GM08714 (cell line): ENCODE measurements at regions not wholly inside any gene's neighbourhood (a gene's known extent, or its start where the extent isn't known, plus 50 kb on each side); places are given as distances from the start of the nearest gene placed in this dataset.

Source experiments
- H3K4me3 ChIP-seq: fragments of 200-500 bp; sonication (Bioruptor generic); 2 replicates; pipeline ENCODE4 v1.5.1; 2014; ENCODE audit warnings: mild to moderate bottlenecking, low read length, inconsistent platforms
- ZNF274 ChIP-seq: IDR thresholded peaks from 2 replicates; pipeline ENCODE4 v1.6.1; 2012; ENCODE audit warnings: mild to moderate bottlenecking, low read depth, low read length

DNA sequence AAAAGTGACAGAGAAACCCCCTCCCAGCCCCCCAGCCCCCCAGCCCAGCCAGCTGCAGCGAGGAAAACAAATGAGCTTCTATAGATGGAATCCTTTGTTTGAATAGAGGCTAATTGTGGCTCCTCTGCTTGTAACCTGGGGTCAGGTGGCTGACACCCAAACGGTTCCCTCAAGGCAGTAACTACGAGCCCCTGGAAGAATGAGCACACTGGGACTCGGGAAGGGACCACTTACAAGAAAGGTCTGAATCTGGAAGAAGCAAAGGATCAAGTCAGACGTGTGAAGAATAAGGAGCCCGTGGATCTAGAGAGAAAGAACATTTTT, 108.7 kb upstream of the FUT8 start:
- no peak for TF ChIP-seq ZNF274
- no peak overlapping the region for H3K4me3 ChIP-seq

DNA sequence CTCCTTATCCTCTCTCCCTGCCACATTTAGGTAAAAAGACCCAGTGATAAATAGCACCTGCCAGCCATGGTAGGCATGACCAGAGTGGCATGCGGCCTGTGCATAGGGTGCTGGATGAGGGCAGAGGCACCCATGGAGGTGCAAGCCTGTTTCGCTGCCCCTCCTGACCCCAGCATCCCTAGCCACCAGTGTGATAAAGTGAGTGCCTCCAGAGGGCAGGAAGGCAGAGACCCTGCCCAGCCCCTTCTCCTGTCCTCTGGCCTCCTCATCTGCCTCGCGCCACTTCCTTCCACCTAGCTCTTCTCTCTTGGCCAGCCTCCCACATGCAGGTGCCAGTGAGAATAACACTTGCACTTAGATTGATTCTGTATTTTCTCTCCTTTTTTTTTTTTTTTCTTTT, 108.3 kb upstream of the FUT8 start:
- TF ChIP-seq ZNF274 = no peak
- H3K4me3 ChIP-seq = no peak overlapping the region

DNA sequence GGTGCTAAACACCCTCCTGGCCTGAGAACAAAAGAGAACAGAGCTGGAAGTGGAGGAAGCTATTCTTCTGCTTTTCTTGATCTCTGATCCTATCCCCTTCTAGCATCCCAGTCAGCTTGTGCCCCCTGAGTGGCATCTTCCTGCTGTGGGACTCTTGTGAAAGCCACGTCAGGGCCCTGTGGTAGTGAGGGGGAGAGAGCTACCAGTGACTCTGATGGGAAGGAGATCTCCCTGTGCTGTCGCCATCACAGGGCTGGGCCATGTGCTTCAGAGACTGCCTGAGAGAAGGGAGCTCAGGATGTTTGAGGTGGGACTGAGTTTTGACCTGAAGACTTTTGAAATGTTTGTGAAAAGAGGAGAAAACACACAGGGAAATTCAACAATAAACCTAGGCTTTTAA, 107.6 kb upstream of the FUT8 start:
- TF ChIP-seq ZNF274 = no peak
- no peak overlapping the region for H3K4me3 ChIP-seq

DNA sequence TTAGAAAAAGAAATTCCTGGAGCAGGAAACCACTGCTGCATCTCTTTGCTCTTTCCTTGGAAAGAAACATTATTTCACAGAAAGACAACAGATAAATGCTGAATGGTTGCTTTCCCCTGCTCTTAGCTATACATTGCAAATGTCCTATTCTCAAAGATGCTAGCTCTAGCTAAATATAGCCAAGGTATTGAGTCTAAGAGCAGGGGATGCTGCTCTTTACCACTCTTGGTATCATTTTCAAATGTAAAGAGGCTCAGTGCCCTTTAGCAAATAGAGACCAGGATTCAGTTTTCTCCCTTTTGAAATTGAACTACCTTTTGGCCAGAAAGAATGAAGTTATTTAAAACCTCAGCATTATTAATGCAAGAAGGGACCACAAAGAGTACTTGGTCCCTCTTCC, 104.0 kb upstream of the FUT8 start:
- no peak for TF ChIP-seq ZNF274
- H3K4me3 ChIP-seq = no peak overlapping the region

DNA sequence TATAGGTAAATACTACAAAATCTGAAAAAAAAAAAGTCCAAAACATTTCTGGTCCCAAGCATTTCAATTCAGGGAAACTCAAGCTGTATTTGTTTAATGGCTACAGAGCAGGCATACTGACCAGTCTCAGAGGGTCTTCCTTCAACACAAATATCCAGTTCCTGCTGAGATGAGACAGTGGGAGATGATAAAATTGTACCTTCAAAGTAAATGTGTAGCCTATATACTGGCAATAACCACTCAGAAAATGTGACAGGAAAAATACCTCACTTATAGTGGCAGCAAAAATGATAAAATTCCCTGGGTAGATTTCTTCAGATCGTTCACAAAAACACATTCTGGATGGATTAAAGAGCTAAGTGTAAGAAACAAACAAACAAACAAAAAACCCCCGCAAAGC, 102.0 kb upstream of the FUT8 start:
- no peak for TF ChIP-seq ZNF274
- H3K4me3 ChIP-seq = no peak overlapping the region

DNA sequence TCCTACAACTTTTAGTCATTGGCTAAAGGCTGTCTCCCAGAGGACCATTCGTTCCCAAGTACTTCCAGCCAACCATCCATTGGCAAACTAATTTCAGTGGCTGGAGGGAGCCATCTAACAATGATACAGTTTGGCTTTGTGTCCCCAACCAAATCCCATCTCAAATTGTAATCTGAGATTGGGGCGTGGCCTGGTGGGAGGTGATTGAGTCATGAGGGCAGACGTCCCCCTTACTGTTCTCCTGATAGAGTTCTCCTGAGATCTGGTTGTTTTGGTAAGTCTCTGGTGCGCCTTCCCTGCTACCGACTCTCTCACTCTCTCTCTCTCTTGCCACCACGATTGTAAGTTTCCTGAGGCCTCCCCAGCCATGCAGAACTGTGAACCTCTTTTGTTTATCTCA, 99.7 kb upstream of the FUT8 start:
- no peak overlapping the region for H3K4me3 ChIP-seq
- no peak for TF ChIP-seq ZNF274

DNA sequence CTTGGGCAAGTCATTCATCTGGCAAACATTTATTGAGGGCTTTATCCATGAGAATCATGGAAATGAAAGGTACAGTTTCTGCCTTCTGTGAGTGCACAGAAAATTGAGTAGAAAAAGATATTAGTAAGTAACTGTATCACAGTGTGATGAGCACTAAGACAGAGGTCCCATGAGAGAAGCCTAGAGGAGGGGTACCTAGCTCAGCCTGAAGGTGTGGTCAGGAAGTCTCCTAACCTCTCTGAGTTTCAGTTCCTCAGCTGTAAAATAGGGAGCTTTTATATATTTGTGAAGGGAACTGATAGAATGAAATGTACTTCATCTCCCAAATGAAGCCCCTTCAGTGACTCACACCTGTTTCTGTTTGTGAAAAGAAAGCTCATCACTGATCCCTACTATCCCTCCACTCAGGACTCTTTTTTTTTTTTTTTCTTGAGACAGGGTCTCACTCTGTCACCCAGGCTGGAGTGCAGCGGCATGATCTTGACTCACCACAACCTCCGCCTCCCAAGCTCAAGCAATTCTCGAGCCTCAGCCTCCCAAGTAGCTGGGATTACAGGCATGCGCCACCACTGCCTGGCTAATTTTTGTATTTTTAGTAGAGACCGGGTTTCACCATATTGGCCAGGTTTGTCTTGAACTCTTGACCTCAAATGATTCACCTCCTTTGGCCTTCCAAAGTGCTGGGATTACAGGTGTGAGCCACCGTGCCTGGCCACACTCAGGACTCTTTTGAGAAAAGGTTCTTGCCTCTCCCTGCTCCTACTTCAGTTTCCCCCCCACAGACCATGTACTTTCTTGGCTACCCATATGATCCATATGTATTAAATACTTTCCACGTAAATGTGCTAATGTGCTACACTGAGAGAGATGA, 93.7 kb upstream of the FUT8 start:
- H3K4me3 ChIP-seq = peak overlapping the region; percentile 47; the same call in 1 of the 2 replicates
- no peak for TF ChIP-seq ZNF274

DNA sequence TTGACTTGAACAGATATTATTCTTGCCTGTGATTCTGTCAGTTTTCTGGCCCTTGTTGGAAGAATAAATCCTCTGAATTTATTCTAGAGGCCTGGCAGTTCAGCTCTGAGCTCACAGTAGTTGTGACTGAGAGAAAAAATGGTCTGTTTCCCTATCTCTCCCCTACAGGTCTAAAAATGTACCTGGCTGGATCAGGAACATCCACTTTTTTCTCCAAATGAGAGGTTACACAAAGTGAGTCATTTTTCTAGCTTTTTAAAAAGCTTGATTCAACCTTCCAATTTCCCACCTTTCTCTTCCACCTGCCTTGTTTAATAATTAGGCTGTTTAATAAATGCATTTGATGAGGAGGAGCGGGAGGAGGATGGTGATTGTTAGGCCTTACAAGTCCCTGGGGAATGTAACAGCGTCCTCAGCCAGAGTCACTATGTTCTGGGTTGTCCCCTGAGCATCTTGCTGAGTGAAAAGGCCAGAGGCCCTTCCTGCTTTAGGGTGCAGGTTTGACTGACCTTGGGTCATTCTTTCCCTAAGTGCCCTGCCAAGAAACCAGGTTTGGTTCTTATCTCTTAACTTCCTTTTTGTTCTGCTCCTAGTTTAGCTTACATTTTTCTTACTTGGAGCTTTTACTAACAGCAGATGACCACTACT, 91.7 kb upstream of the FUT8 start:
- no peak overlapping the region; the same call in 1 of the 2 replicates for H3K4me3 ChIP-seq
- no peak for TF ChIP-seq ZNF274

DNA sequence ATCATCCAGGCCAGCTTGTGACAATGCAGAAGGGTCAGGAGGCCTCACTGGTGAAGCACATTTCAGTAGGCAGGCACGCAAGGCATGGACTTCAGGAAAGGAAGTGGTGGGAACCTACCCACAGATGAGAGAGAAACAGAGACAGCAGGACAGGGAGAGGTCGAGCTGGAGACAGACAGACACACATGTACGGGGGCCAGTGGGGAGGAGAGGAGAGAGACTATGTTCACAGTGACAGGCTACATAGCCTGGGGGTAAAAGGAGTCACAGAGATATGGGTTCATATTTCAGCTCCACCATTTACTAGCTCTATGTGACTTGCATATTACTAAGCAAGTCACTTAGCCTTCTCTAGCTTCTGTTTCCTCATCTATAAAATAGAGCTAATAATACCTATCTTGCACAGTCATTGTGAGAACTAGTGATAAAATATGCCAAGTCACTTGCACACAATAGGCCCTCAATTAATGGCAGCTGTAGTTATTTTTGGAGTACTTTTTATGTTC, 91.1 kb upstream of the FUT8 start:
- no peak overlapping the region; the same call in 1 of the 2 replicates for H3K4me3 ChIP-seq
- TF ChIP-seq ZNF274 = no peak

DNA sequence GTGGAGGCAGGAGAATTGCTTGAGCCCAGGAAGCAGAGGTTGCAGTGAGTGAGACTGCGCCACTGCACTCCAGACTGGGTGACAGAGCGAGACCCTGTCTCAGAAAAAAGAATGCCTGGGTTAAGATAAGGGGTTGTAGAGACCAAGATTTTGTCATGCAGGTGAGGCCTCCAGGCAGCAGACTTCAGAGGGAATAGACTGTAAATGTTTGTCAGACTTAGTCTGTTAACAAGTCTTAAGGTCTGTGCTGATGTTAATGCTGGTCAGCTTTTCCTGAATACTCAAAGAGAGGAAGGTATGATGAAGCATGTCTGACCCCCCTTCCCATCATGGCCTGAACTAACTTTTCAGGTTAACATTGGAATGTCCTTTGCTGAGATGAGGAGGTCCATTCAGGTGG, 83.0 kb upstream of the FUT8 start:
- TF ChIP-seq ZNF274 = no peak
- no peak overlapping the region for H3K4me3 ChIP-seq

DNA sequence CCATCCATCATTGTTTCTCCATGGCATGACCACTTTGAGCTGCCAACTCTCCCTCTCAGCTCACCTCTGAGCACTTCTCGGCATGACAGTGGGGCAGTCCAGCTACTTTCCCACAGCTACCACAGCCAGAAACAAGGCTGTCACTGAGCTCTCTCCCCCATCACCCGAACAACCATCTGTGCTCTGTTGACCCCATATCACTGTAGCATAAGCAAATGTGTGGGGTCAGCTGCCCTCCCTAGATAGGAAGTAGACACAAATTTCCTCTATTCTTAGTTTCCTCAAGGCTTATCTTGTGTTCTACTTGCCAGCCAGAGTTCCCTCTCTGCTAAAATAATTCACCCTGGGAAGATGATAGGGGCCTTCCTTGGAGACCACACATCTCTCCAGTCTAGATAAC, 82.6 kb upstream of the FUT8 start:
- H3K4me3 ChIP-seq = no peak overlapping the region
- no peak for TF ChIP-seq ZNF274

DNA sequence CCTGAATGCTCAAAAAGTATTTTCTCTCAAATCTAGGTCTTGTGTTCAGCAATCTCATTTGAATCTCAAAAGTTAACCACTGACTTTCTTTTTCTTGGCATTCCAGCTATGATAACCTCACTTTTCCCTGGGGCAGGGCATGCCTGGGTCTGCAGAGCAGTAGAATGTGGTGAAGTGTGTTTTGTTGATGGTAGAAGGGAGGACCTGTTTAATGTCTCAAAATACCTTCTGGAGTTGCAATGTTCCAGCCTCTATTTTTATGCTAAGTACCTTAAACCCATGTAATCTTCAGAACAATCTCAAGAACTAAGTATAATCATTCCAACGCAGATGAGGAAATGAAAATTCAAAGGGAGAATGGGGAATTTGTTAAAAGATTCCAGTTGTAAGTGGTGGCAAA, 82.1 kb upstream of the FUT8 start:
- no peak for TF ChIP-seq ZNF274

DNA sequence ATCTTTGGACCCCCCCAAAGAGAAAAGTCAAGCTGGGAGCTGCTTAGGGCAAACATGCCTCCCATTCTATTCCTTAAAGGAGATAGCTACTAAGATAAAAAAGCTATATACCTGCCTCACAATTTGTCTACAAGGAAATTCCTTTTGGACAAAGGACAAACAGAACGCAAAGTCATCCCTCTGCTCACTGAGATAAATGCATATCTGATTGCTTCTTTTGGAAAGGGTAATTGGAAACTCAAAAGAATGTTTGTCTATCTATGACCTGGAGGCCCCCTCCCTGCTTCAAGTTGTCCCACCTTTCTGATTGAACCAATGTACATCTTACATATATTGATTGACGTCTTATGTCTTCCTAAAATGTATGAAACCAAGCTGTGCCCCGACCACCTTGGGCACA, 80.9 kb upstream of the FUT8 start:
- H3K4me3 ChIP-seq = no peak overlapping the region
- no peak for TF ChIP-seq ZNF274

More for the DNA sequence above, 82.1 kb upstream of the FUT8 start:
- H3K4me3 ChIP-seq = no peak overlapping the region

DNA sequence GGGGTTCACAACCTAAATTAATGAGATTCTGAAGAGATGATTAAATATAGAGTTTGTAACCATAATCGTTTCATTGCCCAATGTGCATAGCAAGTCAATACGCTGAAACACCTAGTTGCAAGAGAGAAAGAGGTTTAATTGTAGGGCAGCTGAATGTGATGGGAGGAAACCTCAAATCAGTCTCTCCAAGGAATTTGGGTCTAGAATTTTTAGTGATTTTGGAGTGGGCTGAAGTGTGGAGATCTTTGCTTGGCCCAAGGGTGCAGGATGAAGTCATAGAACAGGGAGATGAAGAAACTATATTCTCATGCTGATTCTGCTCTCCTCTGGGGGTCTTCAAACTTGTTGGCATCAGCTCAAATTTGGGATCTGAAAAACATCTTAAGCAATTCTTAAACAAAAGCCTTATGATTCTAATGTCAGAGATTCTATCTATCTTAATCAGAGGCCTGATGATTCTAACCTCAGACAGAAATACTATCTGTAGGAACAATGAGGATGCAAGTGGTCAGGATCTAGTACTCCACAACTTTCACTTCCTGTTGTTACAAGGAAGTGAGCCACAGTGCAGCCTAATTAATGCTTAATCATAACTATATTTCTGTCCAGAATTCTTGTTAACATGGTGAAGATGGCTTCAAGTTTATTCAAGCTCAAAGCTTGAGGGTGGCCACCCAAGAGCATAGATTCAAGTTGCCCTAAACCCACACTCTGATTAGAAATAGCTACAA, 80.2 kb upstream of the FUT8 start:
- no peak for TF ChIP-seq ZNF274
- H3K4me3 ChIP-seq = no peak overlapping the region
